ENCODE measurements at regions not wholly inside any gene's neighbourhood (a gene's known extent, or its start where the extent isn't known, plus 50 kb on each side); places are given as distances from the start of the nearest gene placed in this dataset.

DNA sequence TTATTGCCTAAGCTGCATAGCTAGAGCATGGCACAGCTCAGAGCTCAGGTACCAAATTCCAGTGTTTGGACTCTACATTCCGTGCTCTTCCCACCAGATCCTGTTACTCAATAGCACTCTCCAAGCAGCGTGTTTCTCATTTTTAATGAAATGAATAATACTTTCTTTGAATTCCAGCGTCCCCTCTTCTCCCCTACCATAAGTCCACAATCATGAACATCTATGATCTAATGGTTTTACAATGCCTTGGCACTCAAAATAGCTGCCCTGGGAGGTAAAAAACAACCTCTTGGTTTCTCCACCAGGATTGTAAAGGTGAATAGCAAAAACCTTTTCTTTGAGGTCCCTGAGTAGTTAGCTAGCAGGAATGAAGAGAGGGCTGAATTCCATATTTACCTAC, 480.0 kb upstream of the PKN2 start:
- H3K27ac ChIP-seq (replicated peaks): no peak overlapping the region
- no peak for DNase-seq (ENCODE audit: low read depth in 1 of 2, low spot score in 1 of 2)
- no peak for TF ChIP-seq POLR2AphosphoS5 (IDR thresholded peaks at IDR 0.05; ENCODE audit: low read depth)
- TF ChIP-seq, protein P1, sequence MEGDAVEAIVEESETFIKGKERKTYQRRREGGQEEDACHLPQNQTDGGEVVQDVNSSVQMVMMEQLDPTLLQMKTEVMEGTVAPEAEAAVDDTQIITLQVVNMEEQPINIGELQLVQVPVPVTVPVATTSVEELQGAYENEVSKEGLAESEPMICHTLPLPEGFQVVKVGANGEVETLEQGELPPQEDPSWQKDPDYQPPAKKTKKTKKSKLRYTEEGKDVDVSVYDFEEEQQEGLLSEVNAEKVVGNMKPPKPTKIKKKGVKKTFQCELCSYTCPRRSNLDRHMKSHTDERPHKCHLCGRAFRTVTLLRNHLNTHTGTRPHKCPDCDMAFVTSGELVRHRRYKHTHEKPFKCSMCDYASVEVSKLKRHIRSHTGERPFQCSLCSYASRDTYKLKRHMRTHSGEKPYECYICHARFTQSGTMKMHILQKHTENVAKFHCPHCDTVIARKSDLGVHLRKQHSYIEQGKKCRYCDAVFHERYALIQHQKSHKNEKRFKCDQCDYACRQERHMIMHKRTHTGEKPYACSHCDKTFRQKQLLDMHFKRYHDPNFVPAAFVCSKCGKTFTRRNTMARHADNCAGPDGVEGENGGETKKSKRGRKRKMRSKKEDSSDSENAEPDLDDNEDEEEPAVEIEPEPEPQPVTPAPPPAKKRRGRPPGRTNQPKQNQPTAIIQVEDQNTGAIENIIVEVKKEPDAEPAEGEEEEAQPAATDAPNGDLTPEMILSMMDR (IDR thresholded peaks at IDR 0.05; ENCODE audit: insufficient read depth, low read length): no peak
- no peak for TF ChIP-seq SPI1 (IDR thresholded peaks at IDR 0.05; ENCODE audit: borderline replicate concordance, low read depth)
- TF ChIP-seq GABPA (IDR thresholded peaks at IDR 0.05; ENCODE audit: low read depth): no peak
- TF ChIP-seq, protein P2, sequence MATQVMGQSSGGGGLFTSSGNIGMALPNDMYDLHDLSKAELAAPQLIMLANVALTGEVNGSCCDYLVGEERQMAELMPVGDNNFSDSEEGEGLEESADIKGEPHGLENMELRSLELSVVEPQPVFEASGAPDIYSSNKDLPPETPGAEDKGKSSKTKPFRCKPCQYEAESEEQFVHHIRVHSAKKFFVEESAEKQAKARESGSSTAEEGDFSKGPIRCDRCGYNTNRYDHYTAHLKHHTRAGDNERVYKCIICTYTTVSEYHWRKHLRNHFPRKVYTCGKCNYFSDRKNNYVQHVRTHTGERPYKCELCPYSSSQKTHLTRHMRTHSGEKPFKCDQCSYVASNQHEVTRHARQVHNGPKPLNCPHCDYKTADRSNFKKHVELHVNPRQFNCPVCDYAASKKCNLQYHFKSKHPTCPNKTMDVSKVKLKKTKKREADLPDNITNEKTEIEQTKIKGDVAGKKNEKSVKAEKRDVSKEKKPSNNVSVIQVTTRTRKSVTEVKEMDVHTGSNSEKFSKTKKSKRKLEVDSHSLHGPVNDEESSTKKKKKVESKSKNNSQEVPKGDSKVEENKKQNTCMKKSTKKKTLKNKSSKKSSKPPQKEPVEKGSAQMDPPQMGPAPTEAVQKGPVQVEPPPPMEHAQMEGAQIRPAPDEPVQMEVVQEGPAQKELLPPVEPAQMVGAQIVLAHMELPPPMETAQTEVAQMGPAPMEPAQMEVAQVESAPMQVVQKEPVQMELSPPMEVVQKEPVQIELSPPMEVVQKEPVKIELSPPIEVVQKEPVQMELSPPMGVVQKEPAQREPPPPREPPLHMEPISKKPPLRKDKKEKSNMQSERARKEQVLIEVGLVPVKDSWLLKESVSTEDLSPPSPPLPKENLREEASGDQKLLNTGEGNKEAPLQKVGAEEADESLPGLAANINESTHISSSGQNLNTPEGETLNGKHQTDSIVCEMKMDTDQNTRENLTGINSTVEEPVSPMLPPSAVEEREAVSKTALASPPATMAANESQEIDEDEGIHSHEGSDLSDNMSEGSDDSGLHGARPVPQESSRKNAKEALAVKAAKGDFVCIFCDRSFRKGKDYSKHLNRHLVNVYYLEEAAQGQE (IDR thresholded peaks at IDR 0.05; ENCODE audit: insufficient replicate concordance, low read depth): no peak
- no peak overlapping the region for H3K4me3 ChIP-seq (replicated peaks; ENCODE audit: insufficient read depth, low read length)
- H3K27me3 ChIP-seq (ENCODE audit: insufficient read depth, poor library complexity, severe bottlenecking): no peaks in the 10 kb centered on the region

DNA sequence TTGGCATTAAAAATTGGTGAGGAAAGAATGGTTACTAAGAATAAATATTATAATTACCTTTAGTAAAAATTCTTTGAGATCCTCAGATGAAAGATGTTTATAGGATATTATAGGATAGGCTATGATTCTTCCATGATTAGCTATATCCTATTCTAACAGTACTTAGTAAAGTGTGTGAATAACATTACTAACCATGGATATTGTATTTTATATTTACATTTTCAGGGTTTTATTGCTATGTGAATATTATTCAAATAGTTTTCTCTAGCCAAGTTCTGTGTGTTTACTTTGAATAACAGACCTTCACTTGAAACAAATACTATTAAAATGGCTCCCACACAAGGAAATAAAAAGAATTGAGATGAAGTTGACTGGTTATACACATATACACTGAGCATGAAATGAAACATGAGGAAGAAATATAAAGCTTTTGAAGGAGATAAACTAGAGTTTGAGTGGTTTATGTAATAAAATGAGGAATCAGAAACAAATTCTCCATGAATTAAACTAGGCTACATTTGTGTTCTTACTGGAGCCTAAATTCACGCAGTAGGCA, 479.4 kb upstream of the PKN2 start:
- H3K4me3 ChIP-seq (replicated peaks; ENCODE audit: insufficient read depth, low read length): no peak overlapping the region
- TF ChIP-seq, protein P2 (IDR thresholded peaks at IDR 0.05; ENCODE audit: insufficient replicate concordance, low read depth): no peak
- TF ChIP-seq SPI1 (IDR thresholded peaks at IDR 0.05; ENCODE audit: borderline replicate concordance, low read depth): no peak
- H3K27me3 ChIP-seq (ENCODE audit: insufficient read depth, poor library complexity, severe bottlenecking): no peaks in the 10 kb centered on the region
- H3K27ac ChIP-seq (replicated peaks): no peak overlapping the region
- DNase-seq (ENCODE audit: low read depth in 1 of 2, low spot score in 1 of 2): no peak

DNA sequence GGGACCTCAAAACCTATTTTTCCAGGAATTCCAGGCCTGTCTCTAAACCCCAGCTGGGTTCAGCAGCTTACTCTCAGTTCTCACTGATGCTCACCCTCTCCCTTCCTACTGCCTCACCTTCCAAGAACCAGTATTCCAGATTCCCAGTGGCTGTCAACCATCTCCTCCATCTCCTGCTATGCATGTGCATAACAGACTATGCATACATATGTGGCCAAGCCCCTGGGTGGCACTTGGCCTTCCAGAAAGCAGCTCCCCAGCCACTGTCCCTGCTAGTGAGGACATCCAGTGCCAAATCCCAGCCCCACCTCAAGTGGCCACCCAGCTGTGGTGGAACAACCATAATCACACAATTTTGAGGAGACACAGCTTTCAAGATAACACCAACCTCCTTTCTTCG, 475.7 kb upstream of the PKN2 start:
- Histone ChIP-seq H3K4me3 (replicated peaks; ENCODE audit: insufficient read depth, low read length) (no peak overlapping the region), H3K27me3 (ENCODE audit: insufficient read depth, poor library complexity, severe bottlenecking) (no peaks in the 10 kb centered on the region), H3K27ac (replicated peaks) (no peak overlapping the region)
- no peak for TF ChIP-seq SPI1 (IDR thresholded peaks at IDR 0.05; ENCODE audit: borderline replicate concordance, low read depth)
- no peak for DNase-seq (ENCODE audit: low read depth in 1 of 2, low spot score in 1 of 2)

DNA sequence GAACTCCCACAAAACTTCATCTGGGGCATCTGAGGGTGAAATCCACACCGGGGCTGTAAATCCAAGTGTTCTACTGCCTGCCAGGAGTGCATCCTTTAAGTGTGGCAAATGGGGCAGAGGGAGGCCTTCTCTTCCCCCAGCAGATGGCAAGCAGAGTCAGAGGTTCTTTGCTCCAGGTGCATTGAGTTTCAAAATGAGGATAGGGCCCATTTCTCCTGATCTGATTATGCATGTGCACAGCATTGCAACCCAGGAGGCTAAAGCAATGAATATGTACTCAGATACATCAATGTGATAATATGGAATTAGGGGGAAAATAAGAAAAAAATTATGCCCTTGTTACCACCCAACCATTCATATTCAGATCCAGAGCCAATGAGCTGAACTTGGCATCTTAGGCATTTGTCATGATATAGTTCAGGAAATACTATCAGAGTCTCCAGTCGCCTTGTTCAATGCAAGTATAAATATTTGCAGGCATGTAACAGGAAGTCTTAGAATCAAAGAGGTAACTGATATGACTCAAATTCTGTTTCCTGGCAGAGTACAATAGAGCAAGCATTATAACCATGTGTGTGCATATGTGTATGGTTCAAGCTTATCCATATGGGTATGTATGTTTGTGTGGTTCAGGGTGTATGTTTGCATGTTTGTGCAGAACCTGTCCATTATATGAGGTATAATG, 473.8 kb upstream of the PKN2 start:
- Histone ChIP-seq H3K27me3 (ENCODE audit: insufficient read depth, poor library complexity, severe bottlenecking) (no peaks in the 10 kb centered on the region), H3K4me3 (replicated peaks; ENCODE audit: insufficient read depth, low read length) (no peak overlapping the region), H3K27ac (replicated peaks) (no peak overlapping the region)
- no peak for DNase-seq (ENCODE audit: low read depth in 1 of 2, low spot score in 1 of 2)
- TF ChIP-seq SPI1 (IDR thresholded peaks at IDR 0.05; ENCODE audit: borderline replicate concordance, low read depth) (no peak), POLR2AphosphoS5 (IDR thresholded peaks at IDR 0.05; ENCODE audit: low read depth) (no peak), GABPA (IDR thresholded peaks at IDR 0.05; ENCODE audit: low read depth) (no peak)
- TF ChIP-seq, protein P1 (IDR thresholded peaks at IDR 0.05; ENCODE audit: insufficient read depth, low read length): no peak
- TF ChIP-seq, protein P2 (IDR thresholded peaks at IDR 0.05; ENCODE audit: insufficient replicate concordance, low read depth): no peak

Measured in HL-60 (cell line).